SJSA1 (cell line): ENCODE measurements at regions not wholly inside any gene's neighbourhood (a gene's known extent, or its start where the extent isn't known, plus 50 kb on each side); places are given as distances from the start of the nearest gene placed in this dataset.
"Not testable (repeated sequence)": the region's sequence is repeated elsewhere in the genome, so short reads cannot be mapped to it uniquely, and the experiment has no call there.

Experiments used
- DNase-seq, 2 experiments: peaks; one replicate each; pipeline ENCODE4 v3.0.0-alpha.2; 2015 to 2020; ENCODE audit warnings: low spot score in 2 of 2, low read depth in 1 of 2
- H3K27ac ChIP-seq: fragments of 250-450 bp; sonication (Bioruptor Pico); 2 replicates; pipeline ENCODE4 v1.5.1; 2020; ENCODE audit warnings: mild to moderate bottlenecking, moderate library complexity
- H3K27me3 ChIP-seq: fragments of 250-450 bp; sonication (Bioruptor Pico); replicated peaks from 2 replicates; pipeline ENCODE4 v1.5.1; 2020; ENCODE audit warnings: mild to moderate bottlenecking, moderate library complexity
- H3K36me3 ChIP-seq: fragments of 250-450 bp; sonication (Bioruptor Pico); 2 replicates; pipeline ENCODE4 v1.5.1; 2020; ENCODE audit warnings: mild to moderate bottlenecking
- H3K4me1 ChIP-seq: fragments of 250-450 bp; sonication (Bioruptor Pico); replicated peaks from 2 replicates; pipeline ENCODE4 v1.6.1; 2021; ENCODE audit warnings: mild to moderate bottlenecking
- H3K4me3 ChIP-seq: fragments of 250-450 bp; sonication (Bioruptor Pico); 2 replicates; pipeline ENCODE4 v1.5.1; 2020; ENCODE audit warnings: mild to moderate bottlenecking
- H3K9me3 ChIP-seq: fragments of 250-450 bp; sonication (Bioruptor Pico); replicated peaks from 2 replicates; pipeline ENCODE4 v1.5.1; 2020; ENCODE audit warnings: mild to moderate bottlenecking

DNA sequence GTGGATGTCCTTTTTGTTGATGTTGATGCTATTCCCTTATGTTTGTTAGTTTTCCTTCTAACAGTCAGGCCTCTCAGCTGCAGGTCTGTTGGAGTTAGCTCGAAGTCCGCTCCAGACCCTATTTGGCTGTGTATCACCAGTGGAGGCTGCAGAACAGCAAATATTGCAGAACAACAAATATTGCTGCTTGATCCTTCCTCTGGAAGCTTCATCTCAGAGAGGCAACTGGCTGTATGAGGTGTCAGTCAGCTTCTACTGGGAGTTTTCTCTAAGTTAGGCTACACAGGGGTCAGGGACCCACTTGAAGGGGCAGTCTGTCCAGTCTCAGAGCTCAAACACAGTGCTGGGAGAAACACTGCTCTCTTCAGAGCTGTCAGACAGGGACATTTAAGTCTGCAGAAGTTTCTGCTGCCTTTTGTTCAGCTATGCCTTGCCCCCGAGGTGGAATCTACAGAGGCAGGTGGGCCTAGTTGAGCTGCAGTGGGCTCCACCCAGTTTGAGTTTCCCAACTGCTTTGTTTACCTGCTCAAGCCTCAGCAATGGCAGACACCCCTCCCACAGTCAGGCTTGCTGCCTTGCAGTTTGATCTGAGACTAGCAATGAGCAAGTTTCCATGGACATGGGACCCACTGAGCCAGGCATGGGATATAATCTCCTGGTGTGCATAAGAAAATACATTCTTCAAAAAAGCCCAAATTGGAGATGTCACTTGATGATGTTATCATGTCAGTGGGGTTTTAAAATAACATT, 99.5 kb downstream of the KDM5D start:
- H3K4me3 ChIP-seq = no peak overlapping the region
- no peak overlapping the region for H3K27ac ChIP-seq
- H3K27me3 ChIP-seq = no peaks in the 10 kb centered on the region
- no peak for DNase-seq
- no peaks in the 10 kb centered on the region for H3K4me1 ChIP-seq
- H3K36me3 ChIP-seq = no peaks in the 10 kb centered on the region
- H3K9me3 ChIP-seq = no peaks in the 10 kb centered on the region

DNA sequence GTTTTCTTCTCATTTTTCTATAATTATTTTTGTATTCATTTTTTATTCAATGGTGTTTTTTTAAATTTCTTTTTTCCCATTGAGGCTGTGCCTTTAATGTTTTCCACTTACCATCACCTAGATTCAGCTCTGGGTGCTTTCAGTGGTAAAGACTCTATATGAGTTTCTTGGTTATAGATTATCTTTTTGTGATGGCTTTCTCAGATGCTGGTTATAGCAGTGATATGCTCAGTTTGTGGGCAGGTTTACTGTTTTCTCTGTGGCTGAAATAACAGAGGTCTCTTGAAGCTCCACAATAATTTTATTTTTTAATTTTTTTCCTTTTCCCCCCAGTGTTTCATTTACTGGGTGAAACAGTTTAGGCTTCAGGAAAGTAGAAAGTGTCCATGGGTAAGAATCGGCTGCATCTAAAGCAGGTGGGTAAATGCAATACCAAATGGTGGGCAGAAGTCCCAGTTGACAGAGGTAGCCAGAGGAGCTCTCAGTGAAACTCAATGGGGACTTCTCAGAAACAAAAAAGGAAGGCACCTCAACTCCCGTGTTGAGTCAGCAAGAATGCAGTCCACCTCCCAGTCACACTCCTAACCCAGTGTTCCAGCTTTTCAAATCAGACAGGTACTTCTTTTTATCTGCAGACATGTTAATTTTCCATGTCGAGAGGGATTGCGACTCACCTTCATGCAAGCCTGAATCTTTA, 106.7 kb downstream of the KDM5D start:
- Histone ChIP-seq H3K4me1 (no peaks in the 10 kb centered on the region), H3K27me3 (no peaks in the 10 kb centered on the region), H3K4me3 (no peak overlapping the region), H3K27ac (no peak overlapping the region), H3K36me3 (no peaks in the 10 kb centered on the region), H3K9me3 (no peaks in the 10 kb centered on the region)
- DNase-seq = no peak

DNA sequence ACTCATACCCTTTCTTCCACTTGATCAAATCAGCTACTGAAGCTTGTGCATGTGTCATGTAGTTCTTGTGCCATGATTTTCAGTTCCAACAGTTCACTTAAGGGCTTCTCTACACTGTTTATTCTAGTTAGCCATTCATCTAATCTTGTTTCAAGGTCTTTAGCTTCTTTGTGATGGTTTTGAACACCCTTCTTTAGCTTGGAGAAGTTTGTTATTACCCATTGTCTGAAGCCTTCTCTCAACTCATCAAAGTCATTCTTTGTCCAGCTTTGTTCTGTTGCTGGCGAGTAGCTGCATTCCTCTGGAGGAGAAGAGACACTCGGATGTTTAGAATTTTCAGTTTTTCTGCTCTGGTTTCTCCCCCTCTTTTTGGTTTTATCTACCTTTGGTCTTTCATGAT, 115.6 kb downstream of the KDM5D start:
- DNase-seq = no peak
- H3K27ac ChIP-seq = no peak overlapping the region
- no peak overlapping the region for H3K4me3 ChIP-seq
- H3K36me3 ChIP-seq = no peaks in the 10 kb centered on the region
- no peaks in the 10 kb centered on the region for H3K27me3 ChIP-seq
- H3K4me1 ChIP-seq = no peaks in the 10 kb centered on the region
- H3K9me3 ChIP-seq = no peaks in the 10 kb centered on the region

GRCh38 chrY:19622392-19622791, 122.1 kb downstream of the KDM5D start:
- no peak for DNase-seq
- Histone ChIP-seq H3K36me3 (no peaks in the 10 kb centered on the region), H3K9me3 (no peaks in the 10 kb centered on the region), H3K27ac (no peak overlapping the region), H3K27me3 (no peaks in the 10 kb centered on the region), H3K4me1 (no peaks in the 10 kb centered on the region), H3K4me3 (no peak overlapping the region)

DNA sequence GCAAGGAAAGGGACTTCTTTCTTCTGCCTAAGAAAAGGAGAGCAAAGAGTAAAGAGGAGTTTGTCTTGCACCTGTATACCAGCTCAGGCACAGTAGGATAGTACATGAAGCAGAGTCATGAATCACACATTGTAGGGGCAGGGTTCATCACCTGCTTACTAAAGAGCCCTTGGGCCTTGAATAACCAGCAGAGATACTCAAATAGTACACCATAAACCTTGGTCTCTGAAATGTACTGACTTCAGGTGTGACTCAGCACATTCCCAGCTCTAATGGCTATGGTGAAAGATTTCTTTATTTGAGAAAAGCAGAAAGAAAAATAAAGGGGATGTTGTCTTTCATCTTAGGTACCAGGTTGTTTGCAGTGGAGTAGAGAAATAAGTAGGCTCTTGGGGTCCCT, 122.8 kb downstream of the KDM5D start:
- DNase-seq = no peak
- Histone ChIP-seq H3K27ac (no peak overlapping the region), H3K36me3 (no peaks in the 10 kb centered on the region), H3K4me3 (no peak overlapping the region), H3K9me3 (no peaks in the 10 kb centered on the region), H3K4me1 (no peaks in the 10 kb centered on the region), H3K27me3 (no peaks in the 10 kb centered on the region)

DNA sequence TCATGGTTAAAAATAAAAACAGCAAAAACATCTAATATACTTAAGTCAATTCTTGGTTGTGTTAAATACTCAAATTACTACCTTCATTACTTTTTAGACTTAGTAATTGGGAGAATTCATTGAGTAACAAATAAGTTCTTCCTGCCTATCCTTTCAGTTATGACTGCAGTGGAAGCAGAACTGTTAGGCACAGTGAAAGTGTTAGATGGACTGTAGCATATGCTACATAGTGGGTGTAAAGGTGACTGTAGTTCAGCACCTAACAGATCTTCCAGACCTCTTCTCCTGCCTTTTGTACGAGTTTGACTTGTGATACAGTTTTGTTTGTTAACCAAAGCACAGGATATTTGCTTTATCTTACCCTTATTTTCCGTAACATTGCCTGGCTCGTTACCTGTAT, 143.4 kb downstream of the KDM5D start:
- peak overlapping the region; percentile 81 for H3K27ac ChIP-seq
- DNase-seq = no peak

GRCh38 chrY:19600711-19601110, 143.8 kb downstream of the KDM5D start:
- H3K9me3 ChIP-seq = no peaks in the 10 kb centered on the region
- peak in 1 of 2 experiments; percentile 45 for DNase-seq
- H3K4me3 ChIP-seq = no peak overlapping the region
- no peaks in the 10 kb centered on the region for H3K27me3 ChIP-seq
- H3K36me3 ChIP-seq = no peaks in the 10 kb centered on the region
- H3K27ac ChIP-seq = peak overlapping the region; percentile 81
- peaks cover 15% of the 10 kb centered on the region for H3K4me1 ChIP-seq

More for the DNA sequence above, 143.4 kb downstream of the KDM5D start:
- Histone ChIP-seq H3K27me3 (no peaks in the 10 kb centered on the region), H3K36me3 (no peaks in the 10 kb centered on the region), H3K9me3 (no peaks in the 10 kb centered on the region), H3K4me3 (no peak overlapping the region), H3K4me1 (peaks cover 15% of the 10 kb centered on the region)

DNA sequence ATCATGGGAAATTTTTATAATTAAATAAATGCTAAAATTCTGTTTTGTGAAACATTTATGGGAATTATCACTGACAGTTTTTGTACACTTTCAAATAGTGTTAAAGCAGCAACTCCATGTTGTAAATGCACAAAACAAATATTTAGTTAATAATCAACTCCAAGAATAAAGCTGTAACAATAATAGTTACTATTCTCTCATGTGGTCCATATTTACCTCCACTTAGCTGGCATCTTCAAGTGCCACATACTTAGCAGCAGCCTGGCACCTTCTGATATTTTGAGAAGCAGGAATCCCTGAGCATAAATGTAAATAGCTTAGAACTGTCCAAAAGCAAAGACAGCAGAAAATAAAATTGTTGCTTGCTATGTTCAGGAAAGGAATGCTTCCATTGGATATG, 154.3 kb downstream of the KDM5D start:
- Histone ChIP-seq H3K27ac (no peak overlapping the region), H3K4me1 (no peaks in the 10 kb centered on the region), H3K4me3 (no peak overlapping the region), H3K9me3 (no peaks in the 10 kb centered on the region), H3K27me3 (no peaks in the 10 kb centered on the region), H3K36me3 (no peaks in the 10 kb centered on the region)
- DNase-seq = no peak

- H3K27me3 ChIP-seq = no peaks in the 10 kb centered on the region
- H3K4me1 ChIP-seq = no peaks in the 10 kb centered on the region
- H3K36me3 ChIP-seq = no peaks in the 10 kb centered on the region
- H3K9me3 ChIP-seq = no peaks in the 10 kb centered on the region
- no peak overlapping the region for H3K4me3 ChIP-seq
- no peak overlapping the region for H3K27ac ChIP-seq
- no peak for DNase-seq
These were observed 154.9 kb downstream of the KDM5D start for GRCh38 chrY:19589664-19590063.

- H3K9me3 ChIP-seq = no peaks in the 10 kb centered on the region
- DNase-seq = no peak
- H3K27ac ChIP-seq = no peak overlapping the region
- H3K4me1 ChIP-seq = no peaks in the 10 kb centered on the region
- H3K27me3 ChIP-seq = no peaks in the 10 kb centered on the region
- no peaks in the 10 kb centered on the region for H3K36me3 ChIP-seq
- H3K4me3 ChIP-seq = no peak overlapping the region
These were observed 157.2 kb downstream of the KDM5D start for GRCh38 chrY:19587311-19587710.

- not testable (repeated sequence) for H3K4me1 ChIP-seq, H3K27me3 ChIP-seq, H3K9me3 ChIP-seq, H3K36me3 ChIP-seq, DNase-seq, H3K27ac ChIP-seq, H3K4me3 ChIP-seq
These were observed 163.5 kb downstream of the KDM5D start for GRCh38 chrY:19580990-19581389.

DNA sequence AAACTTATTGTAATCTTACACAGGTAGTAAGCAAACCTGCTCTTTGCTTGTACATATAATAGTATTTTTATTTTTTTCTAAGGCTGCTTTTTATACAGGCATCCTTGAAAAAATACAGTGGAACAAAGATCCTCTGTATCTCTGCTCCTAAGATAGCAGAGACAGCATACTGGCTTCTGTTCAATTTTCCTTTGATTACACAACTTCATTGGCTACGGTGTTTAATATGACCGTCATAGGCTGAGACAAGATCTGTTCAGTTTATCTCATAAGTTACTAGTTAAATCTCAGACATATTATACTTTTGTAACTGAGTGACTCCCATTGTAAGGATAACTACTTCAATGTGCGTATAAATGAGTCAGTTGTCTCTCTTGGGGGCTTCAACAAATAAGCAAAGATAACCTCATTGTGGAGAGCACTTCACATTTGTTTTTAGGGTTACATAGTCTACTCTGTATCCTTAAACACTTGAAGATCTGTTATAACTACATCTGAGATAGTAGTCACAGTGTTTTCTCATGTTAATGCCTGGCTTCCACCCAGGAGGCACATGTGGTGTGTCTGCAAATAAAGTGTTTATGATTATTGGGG, 166.1 kb downstream of the KDM5D start:
- Histone ChIP-seq H3K9me3 (no peaks in the 10 kb centered on the region), H3K4me1 (no peaks in the 10 kb centered on the region), H3K27me3 (no peaks in the 10 kb centered on the region), H3K4me3 (no peak overlapping the region), H3K36me3 (no peaks in the 10 kb centered on the region), H3K27ac (no peak overlapping the region)
- no peak for DNase-seq

DNA sequence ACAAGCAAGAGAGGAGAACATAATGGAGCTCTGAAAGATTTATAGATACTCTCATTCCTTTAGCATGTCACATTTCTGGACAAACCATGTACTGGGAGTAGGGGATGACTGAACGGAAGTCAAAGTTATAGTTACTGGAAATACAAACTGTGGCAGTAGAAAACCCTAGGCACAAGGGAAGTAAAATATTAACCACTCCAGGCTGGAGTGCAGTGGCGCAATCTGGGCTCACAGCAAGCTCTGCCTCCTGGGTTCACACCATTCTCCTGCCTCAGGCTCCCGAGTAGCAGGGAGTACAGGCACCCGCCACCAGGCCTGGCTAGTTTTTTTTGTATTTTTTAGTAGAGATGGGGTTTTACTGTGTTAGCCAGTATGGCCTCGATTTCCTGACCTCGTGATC, 167.3 kb downstream of the KDM5D start:
- Histone ChIP-seq H3K4me1 (no peaks in the 10 kb centered on the region), H3K9me3 (no peaks in the 10 kb centered on the region), H3K27me3 (no peaks in the 10 kb centered on the region), H3K4me3 (no peak overlapping the region), H3K36me3 (no peaks in the 10 kb centered on the region), H3K27ac (no peak overlapping the region)
- no peak for DNase-seq

DNA sequence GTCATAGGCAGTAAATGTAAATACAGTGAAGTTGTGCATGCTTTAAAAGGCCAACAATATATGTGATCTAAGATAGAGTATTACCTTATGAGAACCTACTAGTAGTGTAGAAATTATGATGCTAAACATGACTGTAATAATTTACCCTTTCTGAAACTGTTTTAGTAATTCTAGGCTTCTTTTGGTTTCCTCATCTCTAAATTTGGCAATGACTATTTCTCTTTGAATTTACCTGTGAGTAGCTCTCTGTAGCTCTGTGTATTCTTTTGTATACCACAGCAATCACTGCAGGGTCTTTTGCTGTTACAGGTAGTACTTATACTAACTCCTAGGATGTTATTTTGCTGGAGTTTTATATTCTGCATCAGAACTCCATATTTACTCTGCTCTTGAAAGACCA, 169.6 kb downstream of the KDM5D start:
- DNase-seq = no peak
- Histone ChIP-seq H3K27ac (no peak overlapping the region), H3K9me3 (no peaks in the 10 kb centered on the region), H3K4me3 (no peak overlapping the region), H3K4me1 (no peaks in the 10 kb centered on the region), H3K27me3 (no peaks in the 10 kb centered on the region), H3K36me3 (no peaks in the 10 kb centered on the region)
